ENCODE measurements at regions not wholly inside any gene's neighbourhood (a gene's known extent, or its start where the extent isn't known, plus 50 kb on each side); places are given as distances from the start of the nearest gene placed in this dataset.

- TF ChIP-seq USF1 (IDR thresholded peaks at IDR 0.05) (no peak), EP300 (IDR thresholded peaks at IDR 0.05; ENCODE audit: borderline replicate concordance) (no peak), ZBTB7A (IDR thresholded peaks at IDR 0.05; ENCODE audit: low read depth) (no peak), YY1 (IDR thresholded peaks at IDR 0.05; ENCODE audit: low read depth) (no peak), TCF12 (IDR thresholded peaks at IDR 0.05; ENCODE audit: low read depth) (no peak), RAD21 (IDR thresholded peaks at IDR 0.05; ENCODE audit: low read depth) (no peak), TAF1 (IDR thresholded peaks at IDR 0.05; ENCODE audit: low read depth) (no peak), TEAD4 (IDR thresholded peaks at IDR 0.05) (no peak), CEBPB (IDR thresholded peaks at IDR 0.05) (no peak), FOXM1 (IDR thresholded peaks at IDR 0.05; ENCODE audit: borderline replicate concordance, low read depth) (no peak), REST (IDR thresholded peaks at IDR 0.05; ENCODE audit: low read depth) (no peak), NFIC (IDR thresholded peaks at IDR 0.05) (no peak), EGR1 (IDR thresholded peaks at IDR 0.05) (no peak)
- TF ChIP-seq, protein P1, sequence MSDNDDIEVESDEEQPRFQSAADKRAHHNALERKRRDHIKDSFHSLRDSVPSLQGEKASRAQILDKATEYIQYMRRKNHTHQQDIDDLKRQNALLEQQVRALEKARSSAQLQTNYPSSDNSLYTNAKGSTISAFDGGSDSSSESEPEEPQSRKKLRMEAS (IDR thresholded peaks at IDR 0.05): no peak
Observed at GRCh38 chr7:18179093-18179492, 151.4 kb upstream of the PRPS1L1 start.

All from Ishikawa (cell line).